22Rv1 (cell line): ENCODE measurements at regions not wholly inside any gene's neighbourhood (a gene's known extent, or its start where the extent isn't known, plus 50 kb on each side); places are given as distances from the start of the nearest gene placed in this dataset.

ENCODE experiments used
- ZFX ChIP-seq: fragments of 450-650 bp; IDR thresholded peaks from 2 replicates; pipeline ENCODE4 v1.6.1; 2017; ENCODE audit warnings: antibody characterized with exemption, borderline replicate concordance
- TF ChIP-seq, protein P1 (sequence below): fragments of 450-650 bp; IDR thresholded peaks from 2 replicates; pipeline ENCODE4 v1.5.1; 2017; ENCODE audit warnings: mild to moderate bottlenecking

DNA sequence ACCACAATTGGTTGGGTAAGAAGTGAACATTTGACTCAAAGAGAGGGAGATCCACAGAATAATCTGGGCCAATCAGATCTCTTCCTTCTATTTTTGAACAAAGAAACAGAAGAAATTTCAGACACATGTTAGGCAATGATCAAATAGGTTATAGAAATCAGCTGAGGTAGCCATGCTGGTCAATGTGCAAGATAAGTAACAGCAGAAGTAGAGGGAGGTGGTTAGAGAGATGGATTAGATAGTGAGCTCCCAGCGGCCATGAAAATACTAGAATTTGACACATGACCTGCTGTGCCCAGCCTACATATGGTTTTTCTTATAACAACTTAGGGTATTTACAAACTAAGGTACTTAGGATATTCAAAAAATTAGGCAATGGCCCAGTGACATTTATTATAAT is 230.9 kb upstream of the ARID2 start:
- TF ChIP-seq, protein P1, sequence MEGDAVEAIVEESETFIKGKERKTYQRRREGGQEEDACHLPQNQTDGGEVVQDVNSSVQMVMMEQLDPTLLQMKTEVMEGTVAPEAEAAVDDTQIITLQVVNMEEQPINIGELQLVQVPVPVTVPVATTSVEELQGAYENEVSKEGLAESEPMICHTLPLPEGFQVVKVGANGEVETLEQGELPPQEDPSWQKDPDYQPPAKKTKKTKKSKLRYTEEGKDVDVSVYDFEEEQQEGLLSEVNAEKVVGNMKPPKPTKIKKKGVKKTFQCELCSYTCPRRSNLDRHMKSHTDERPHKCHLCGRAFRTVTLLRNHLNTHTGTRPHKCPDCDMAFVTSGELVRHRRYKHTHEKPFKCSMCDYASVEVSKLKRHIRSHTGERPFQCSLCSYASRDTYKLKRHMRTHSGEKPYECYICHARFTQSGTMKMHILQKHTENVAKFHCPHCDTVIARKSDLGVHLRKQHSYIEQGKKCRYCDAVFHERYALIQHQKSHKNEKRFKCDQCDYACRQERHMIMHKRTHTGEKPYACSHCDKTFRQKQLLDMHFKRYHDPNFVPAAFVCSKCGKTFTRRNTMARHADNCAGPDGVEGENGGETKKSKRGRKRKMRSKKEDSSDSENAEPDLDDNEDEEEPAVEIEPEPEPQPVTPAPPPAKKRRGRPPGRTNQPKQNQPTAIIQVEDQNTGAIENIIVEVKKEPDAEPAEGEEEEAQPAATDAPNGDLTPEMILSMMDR = no peak
- no peak for TF ChIP-seq ZFX
